H1 (cell line): ENCODE measurements at regions not wholly inside any gene's neighbourhood (a gene's known extent, or its start where the extent isn't known, plus 50 kb on each side); places are given as distances from the start of the nearest gene placed in this dataset.

Experiments used
- CTCF ChIA-PET: fragments of 300-600 bp; sonication (Branson Sonifier 250); formaldehyde crosslinking; loops from one replicate; lab custom pipeline; 2021; ENCODE audit not compliant: partially characterized antibody; lab: Charles Lee
- POLR2A ChIA-PET: fragments of 300-600 bp; sonication (Branson Sonifier 250); formaldehyde crosslinking; loops from one replicate; lab custom pipeline; 2021; ENCODE audit warnings: inconsistent platforms; ENCODE audit not compliant: partially characterized antibody; lab: Charles Lee
- DNase-seq, 2 experiments: peaks; one replicate each; pipeline versions ENCODE4 v3.0.0 to v3.0.0-alpha.2; 2010 to 2022; ENCODE audit warnings: low spot score in 2 of 2, low read depth in 1 of 2, mixed read lengths in 1 of 2
- FAIRE-seq: peaks from 2 replicates; lab custom pipeline; 2011; peaks lifted over from hg19 to GRCh38; lab: Jason Lieb, UNC
- H2AFZ ChIP-seq: 2 replicates; pipeline ENCODE4 v1.8.1; 2012; ENCODE audit warnings: low read length, inconsistent platforms
- H2AK5ac ChIP-seq: 2 replicates; pipeline ENCODE4 v1.6.1; 2013; ENCODE audit warnings: low read depth, low read length
- H2BK120ac ChIP-seq: replicated peaks from 2 replicates; pipeline ENCODE3; 2013; ENCODE audit warnings: low read depth, low read length, inconsistent platforms
- H2BK12ac ChIP-seq: 2 replicates; pipeline ENCODE4 v1.6.1; 2013; ENCODE audit warnings: low read depth, low read length
- H2BK15ac ChIP-seq: 2 replicates; pipeline ENCODE4 v1.6.1; 2013; ENCODE audit warnings: low read length
- H2BK20ac ChIP-seq: 2 replicates; pipeline ENCODE4 v1.6.1; 2013; ENCODE audit warnings: low read length
- H2BK5ac ChIP-seq: 2 replicates; pipeline ENCODE4 v1.6.1; 2013; ENCODE audit warnings: low read depth, low read length
- H3K14ac ChIP-seq: 2 replicates; pipeline ENCODE4 v1.6.1; 2013; ENCODE audit warnings: inconsistent platforms; ENCODE audit not compliant: insufficient read length
- H3K18ac ChIP-seq: 2 replicates; pipeline ENCODE4 v1.6.1; 2013; ENCODE audit warnings: low read length; ENCODE audit errors: extremely low read depth
- H3K23ac ChIP-seq: 2 replicates; pipeline ENCODE4 v1.6.1; 2013; ENCODE audit warnings: inconsistent platforms; ENCODE audit not compliant: insufficient read length
- H3K23me2 ChIP-seq: 2 replicates; pipeline ENCODE4 v1.6.1; 2013; ENCODE audit warnings: low read depth, low read length
- H3K27ac ChIP-seq: 2 replicates; pipeline ENCODE4 v1.6.1; 2011; ENCODE audit warnings: low read depth, low read length, inconsistent platforms
- H3K27me3 ChIP-seq, 4 experiments: replicated peaks in 1 of 4; 1 replicate in 1 of 4; 2 replicates in 3 of 4; pipeline versions ENCODE4 v1.6.1 to v1.8.1; 2011 to 2013; ENCODE audit warnings: low read length in 3 of 4, mild to moderate bottlenecking in 3 of 4, inconsistent platforms in 2 of 4, mixed read lengths in 2 of 4, moderate library complexity in 1 of 4; ENCODE audit not compliant: control insufficient read depth in 3 of 4, insufficient read depth in 3 of 4; ENCODE audit errors: extremely low read depth in 1 of 4
- H3K36me3 ChIP-seq, 4 experiments: 2 replicates each; pipeline versions ENCODE4 v1.6.1 to v1.8.1; 2011 to 2013; ENCODE audit warnings: mild to moderate bottlenecking in 4 of 4, low read length in 3 of 4, moderate library complexity in 2 of 4, control low read depth in 1 of 4, inconsistent platforms in 1 of 4; ENCODE audit not compliant: insufficient read depth in 4 of 4, control insufficient read depth in 2 of 4
- H3K4ac ChIP-seq: replicated peaks from 2 replicates; pipeline ENCODE3; 2013; ENCODE audit warnings: low read length, low read depth, mixed read lengths, inconsistent platforms; ENCODE audit not compliant: insufficient read length
- H3K4me1 ChIP-seq, 4 experiments: replicated peaks in 1 of 4; 1 replicate in 1 of 4; 2 replicates in 3 of 4; pipeline versions ENCODE4 v1.6.1 to v1.8.1; 2011 to 2013; ENCODE audit warnings: low read length in 3 of 4, inconsistent platforms in 2 of 4, mixed read lengths in 1 of 4; ENCODE audit not compliant: insufficient read depth in 4 of 4, control insufficient read depth in 3 of 4
- H3K4me2 ChIP-seq, 2 experiments: 2 replicates each; pipeline versions ENCODE4 v1.6.1 to v1.8.1; 2011 to 2013; ENCODE audit warnings: low read depth in 2 of 2, low read length in 2 of 2, control low read depth in 1 of 2, inconsistent platforms in 1 of 2, mild to moderate bottlenecking in 1 of 2; ENCODE audit not compliant: insufficient read depth in 1 of 2
- H3K4me3 ChIP-seq, 4 experiments: fragments of 200-600, 300-600 bp in 1 of 4; sonication (generic), shearing (Covaris generic), sonication (Bioruptor Twin) in 1 of 4; 2 replicates each; pipeline versions ENCODE4 v1.5.1 to v1.8.1; 2011 to 2016; ENCODE audit warnings: low read length in 4 of 4, low read depth in 3 of 4, control low read depth in 2 of 4, inconsistent platforms in 2 of 4, mild to moderate bottlenecking in 2 of 4, mixed read lengths in 1 of 4, moderate library complexity in 1 of 4; ENCODE audit not compliant: insufficient read depth in 2 of 4; ENCODE audit errors: extremely low read depth in 1 of 4
- H3K56ac ChIP-seq: replicated peaks from 2 replicates; pipeline ENCODE3; 2013; ENCODE audit warnings: low read depth, mild to moderate bottlenecking, mixed read lengths, low read length, inconsistent platforms; ENCODE audit not compliant: insufficient read length
- H3K79me1 ChIP-seq: 2 replicates; pipeline ENCODE4 v1.6.1; 2013; ENCODE audit warnings: low read depth, low read length, control low read depth
- H3K79me2 ChIP-seq, 2 experiments: 2 replicates each; pipeline versions ENCODE4 v1.6.1 to v1.8.1; 2012 to 2013; ENCODE audit warnings: low read length in 2 of 2, mild to moderate bottlenecking in 2 of 2, inconsistent platforms in 1 of 2; ENCODE audit not compliant: insufficient read depth in 2 of 2, control insufficient read depth in 1 of 2
- H3K9ac ChIP-seq, 4 experiments: replicated peaks in 1 of 4; 1 replicate in 1 of 4; 2 replicates in 3 of 4; pipeline versions ENCODE4 v1.6.1 to v1.8.1; 2011 to 2013; ENCODE audit warnings: low read depth in 3 of 4, low read length in 3 of 4, control low read depth in 2 of 4, mild to moderate bottlenecking in 2 of 4, moderate library complexity in 2 of 4, inconsistent platforms in 1 of 4; ENCODE audit errors: extremely low read depth in 1 of 4
- H3K9me3 ChIP-seq, 2 experiments: 2 replicates each; pipeline versions ENCODE4 v1.6.1 to v1.8.1; 2012 to 2013; ENCODE audit warnings: mild to moderate bottlenecking in 2 of 2, moderate library complexity in 2 of 2, control low read depth in 1 of 2, inconsistent platforms in 1 of 2, low read depth in 1 of 2, low read length in 1 of 2, mixed read lengths in 1 of 2; ENCODE audit not compliant: insufficient read depth in 2 of 2
- H4K20me1 ChIP-seq, 2 experiments: replicated peaks in 1 of 2; 2 replicates each; pipeline versions ENCODE3 to v1.8.1; 2011 to 2013; ENCODE audit warnings: inconsistent platforms in 2 of 2, low read length in 2 of 2, mild to moderate bottlenecking in 1 of 2; ENCODE audit not compliant: insufficient read depth in 2 of 2, control insufficient read depth in 1 of 2
- H4K5ac ChIP-seq: 2 replicates; pipeline ENCODE4 v1.6.1; 2013; ENCODE audit warnings: low read length, low read depth, mixed read lengths, inconsistent platforms; ENCODE audit not compliant: insufficient read length
- H4K8ac ChIP-seq: 2 replicates; pipeline ENCODE4 v1.8.0; 2013; ENCODE audit warnings: mild to moderate bottlenecking, moderate library complexity, low read length, inconsistent platforms; ENCODE audit not compliant: insufficient read depth; ENCODE audit errors: extremely low read depth
- H4K91ac ChIP-seq: replicated peaks from 2 replicates; pipeline ENCODE3; 2013; ENCODE audit warnings: low read length, mixed read lengths, inconsistent platforms; ENCODE audit not compliant: insufficient read length
- CEBPB ChIP-seq: IDR thresholded peaks from 2 replicates; pipeline ENCODE4 v1.6.1; 2012; ENCODE audit warnings: low read depth, low read length
- CREB1 ChIP-seq: IDR thresholded peaks from 2 replicates; pipeline ENCODE4 v1.6.1; 2012; ENCODE audit warnings: inconsistent platforms
- FOSL1 ChIP-seq: IDR thresholded peaks from 2 replicates; pipeline ENCODE4 v1.6.1; 2011; ENCODE audit warnings: mild to moderate bottlenecking, low read depth, low read length, moderate library complexity; ENCODE audit not compliant: insufficient read depth
- MAFK ChIP-seq: IDR thresholded peaks from 2 replicates; pipeline ENCODE4 v1.6.1; 2012; ENCODE audit warnings: low read depth, mild to moderate bottlenecking, improper control_type of control experiment, low read length
- NANOG ChIP-seq: IDR thresholded peaks from 2 replicates; pipeline ENCODE4 v1.6.1; 2011; ENCODE audit warnings: low read length, low read depth, mild to moderate bottlenecking, inconsistent platforms; ENCODE audit not compliant: insufficient read depth, poor library complexity, severe bottlenecking
- PHF8 ChIP-seq: fragments of 200-600 bp; sonication (generic); conservative IDR thresholded peaks from 2 replicates; pipeline ENCODE4 v1.7.1; 2012; ENCODE audit warnings: low read depth, mild to moderate bottlenecking, inconsistent platforms, low read length, moderate library complexity
- POLR2A ChIP-seq, 2 experiments: IDR thresholded peaks; 1 replicate in 1 of 2; 2 replicates in 1 of 2; pipeline ENCODE4 v1.6.1; 2011; ENCODE audit warnings: low read depth in 2 of 2, low read length in 2 of 2, mild to moderate bottlenecking in 2 of 2; ENCODE audit errors: control extremely low read depth in 1 of 2
- RBBP5 ChIP-seq: IDR thresholded peaks from 2 replicates; pipeline ENCODE4 v1.7.1; 2012; ENCODE audit warnings: low read depth, mild to moderate bottlenecking, inconsistent platforms, low read length, moderate library complexity, borderline replicate concordance
- RXRA ChIP-seq: IDR thresholded peaks from 2 replicates; pipeline ENCODE4 v1.6.1; 2011; ENCODE audit warnings: low read depth, mild to moderate bottlenecking, low read length, moderate library complexity; ENCODE audit not compliant: insufficient read depth
- SP1 ChIP-seq: IDR thresholded peaks from 2 replicates; pipeline ENCODE4 v1.6.1; 2011; ENCODE audit warnings: low read depth, low read length
- SP4 ChIP-seq: IDR thresholded peaks from 2 replicates; pipeline ENCODE4 v1.6.1; 2012; ENCODE audit warnings: low read length, inconsistent platforms
- TBP ChIP-seq: IDR thresholded peaks from 2 replicates; pipeline ENCODE4 v1.6.1; 2011; ENCODE audit warnings: low read depth, low read length, improper control_type of control experiment
- YY1 ChIP-seq: IDR thresholded peaks from 2 replicates; pipeline ENCODE4 v1.6.1; 2011; ENCODE audit warnings: low read depth, mild to moderate bottlenecking, low read length
- TF ChIP-seq, protein P1 (sequence below), 3 experiments: IDR thresholded peaks; 1 replicate in 2 of 3; 2 replicates in 1 of 3; pipeline versions ENCODE4 v1.5.1 to v1.6.1; 2011; ENCODE audit warnings: low read length in 3 of 3, mild to moderate bottlenecking in 3 of 3, inconsistent platforms in 2 of 3, low read depth in 1 of 3, moderate library complexity in 1 of 3; ENCODE audit not compliant: insufficient read depth in 1 of 3; ENCODE audit errors: control extremely low read depth in 1 of 3
- TF ChIP-seq, protein P2 (sequence below): IDR thresholded peaks from 2 replicates; pipeline ENCODE4 v1.6.1; 2012; ENCODE audit warnings: inconsistent platforms

DNA sequence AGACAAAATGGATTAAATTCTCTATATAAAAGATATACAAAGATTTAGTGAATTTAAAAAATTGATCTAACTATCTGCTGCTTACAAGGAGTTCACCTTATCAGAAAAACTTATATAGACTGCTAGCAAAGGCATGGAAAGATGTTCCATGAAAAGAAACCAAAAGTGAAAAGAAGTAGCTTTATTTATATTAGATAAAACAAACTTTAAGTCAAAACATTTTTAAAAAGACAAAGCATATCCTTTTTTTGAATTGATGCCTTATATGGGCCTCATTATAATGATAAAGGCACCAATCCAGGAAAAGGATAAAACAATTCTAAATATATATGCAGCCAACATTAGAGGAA, 334.2 kb downstream of the MEI4 start:
- H3K4me3 ChIP-seq: no peak overlapping the region
- H3K27me3 ChIP-seq: no peaks in the 10 kb centered on the region
- H4K5ac ChIP-seq: no peak overlapping the region
- H3K4me2 ChIP-seq: no peak overlapping the region
- DNase-seq (no peak), FAIRE-seq (no peak)
- no peaks in the 10 kb centered on the region for H3K36me3 ChIP-seq
- no peaks in the 10 kb centered on the region for H3K9me3 ChIP-seq
- no peak overlapping the region for H2BK12ac ChIP-seq
- no peaks in the 10 kb centered on the region for H3K79me1 ChIP-seq
- CTCF ChIA-PET: no interaction called here
- no peak overlapping the region for H3K4ac ChIP-seq
- H2AFZ ChIP-seq: no peak overlapping the region
- H3K27ac ChIP-seq: no peak overlapping the region
- H3K9ac ChIP-seq: no peak overlapping the region
- H2BK15ac ChIP-seq: no peak overlapping the region
- no peaks in the 10 kb centered on the region for H3K79me2 ChIP-seq
- POLR2A ChIA-PET: no interaction called here
- no peak overlapping the region for H2BK120ac ChIP-seq
- no peak overlapping the region for H4K8ac ChIP-seq
- H4K20me1 ChIP-seq: no peaks in the 10 kb centered on the region
- H3K56ac ChIP-seq: no peak overlapping the region
- H2BK20ac ChIP-seq: no peak overlapping the region
- H4K91ac ChIP-seq: no peak overlapping the region
- H3K14ac ChIP-seq: no peak overlapping the region
- no peak overlapping the region for H2AK5ac ChIP-seq
- no peak overlapping the region for H3K18ac ChIP-seq
- no peaks in the 10 kb centered on the region; the same call in 1 of the 2 replicates for H3K23me2 ChIP-seq
- H3K4me1 ChIP-seq: no peaks in the 10 kb centered on the region
- H2BK5ac ChIP-seq: no peak overlapping the region
- no peak overlapping the region for H3K23ac ChIP-seq
- TF ChIP-seq FOSL1: no peak
- TF ChIP-seq, protein P1, sequence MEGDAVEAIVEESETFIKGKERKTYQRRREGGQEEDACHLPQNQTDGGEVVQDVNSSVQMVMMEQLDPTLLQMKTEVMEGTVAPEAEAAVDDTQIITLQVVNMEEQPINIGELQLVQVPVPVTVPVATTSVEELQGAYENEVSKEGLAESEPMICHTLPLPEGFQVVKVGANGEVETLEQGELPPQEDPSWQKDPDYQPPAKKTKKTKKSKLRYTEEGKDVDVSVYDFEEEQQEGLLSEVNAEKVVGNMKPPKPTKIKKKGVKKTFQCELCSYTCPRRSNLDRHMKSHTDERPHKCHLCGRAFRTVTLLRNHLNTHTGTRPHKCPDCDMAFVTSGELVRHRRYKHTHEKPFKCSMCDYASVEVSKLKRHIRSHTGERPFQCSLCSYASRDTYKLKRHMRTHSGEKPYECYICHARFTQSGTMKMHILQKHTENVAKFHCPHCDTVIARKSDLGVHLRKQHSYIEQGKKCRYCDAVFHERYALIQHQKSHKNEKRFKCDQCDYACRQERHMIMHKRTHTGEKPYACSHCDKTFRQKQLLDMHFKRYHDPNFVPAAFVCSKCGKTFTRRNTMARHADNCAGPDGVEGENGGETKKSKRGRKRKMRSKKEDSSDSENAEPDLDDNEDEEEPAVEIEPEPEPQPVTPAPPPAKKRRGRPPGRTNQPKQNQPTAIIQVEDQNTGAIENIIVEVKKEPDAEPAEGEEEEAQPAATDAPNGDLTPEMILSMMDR (IDR thresholded peaks at IDR 0.05; ENCODE audit: control extremely low read depth in 1 of 3, insufficient read depth in 1 of 3, low read depth in 1 of 3, low read length in 3 of 3): no peak
- TF ChIP-seq SP4: no peak
- TF ChIP-seq YY1: no peak
- no peak for TF ChIP-seq CEBPB
- TF ChIP-seq, protein P2, sequence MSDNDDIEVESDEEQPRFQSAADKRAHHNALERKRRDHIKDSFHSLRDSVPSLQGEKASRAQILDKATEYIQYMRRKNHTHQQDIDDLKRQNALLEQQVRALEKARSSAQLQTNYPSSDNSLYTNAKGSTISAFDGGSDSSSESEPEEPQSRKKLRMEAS: no peak
- no peak for TF ChIP-seq TBP
- no peak for TF ChIP-seq CREB1
- TF ChIP-seq PHF8: no peak
- TF ChIP-seq MAFK: no peak
- TF ChIP-seq RXRA: no peak
- TF ChIP-seq RBBP5: no peak
- TF ChIP-seq POLR2A (IDR thresholded peaks at IDR 0.05; ENCODE audit: control extremely low read depth in 1 of 2, low read depth in 2 of 2, low read length in 2 of 2): no peak
- no peak for TF ChIP-seq NANOG
- no peak for TF ChIP-seq SP1
